GM21528 (cell line): ENCODE measurements at regions not wholly inside any gene's neighbourhood (a gene's known extent, or its start where the extent isn't known, plus 50 kb on each side); places are given as distances from the start of the nearest gene placed in this dataset.

ENCODE experiments used
- ATAC-seq: cut with Tn5 transposase; IDR thresholded peaks from one replicate; pipeline ENCODE4 v1.9.1; 2021; ENCODE audit warnings: mild to moderate bottlenecking, moderate library complexity; ENCODE audit not compliant: unreplicated experiment, low FRiP score

- ATAC-seq, result no peak
Observed at GRCh38 chr1:228867108-228867950, 132.1 kb downstream of the RHOU start.

GRCh38 chr1:228867951-228868730 lies 132.9 kb downstream of the RHOU start:
- ATAC-seq, result no peak

GRCh38 chr1:228868731-228869024 lies 133.4 kb downstream of the RHOU start:
- no peak for ATAC-seq

- no peak for ATAC-seq
Observed at GRCh38 chr1:228869312-228869824, 134.1 kb downstream of the RHOU start.

GRCh38 chr1:228870041-228870713 lies 134.9 kb downstream of the RHOU start:
- ATAC-seq, result no peak

- no peak for ATAC-seq
Observed at GRCh38 chr1:228871314-228872061, 136.2 kb downstream of the RHOU start.

GRCh38 chr1:228872080-228872479 lies 136.8 kb downstream of the RHOU start:
- no peak for ATAC-seq

- no peak for ATAC-seq
Observed at GRCh38 chr1:228873709-228874108, 138.4 kb downstream of the RHOU start.

- ATAC-seq, result no peak
Observed at GRCh38 chr1:228875741-228876140, 140.5 kb downstream of the RHOU start.

- ATAC-seq, result no peak
Observed at GRCh38 chr1:228876187-228876586, 140.9 kb downstream of the RHOU start.

GRCh38 chr1:228879164-228879563 lies 143.9 kb downstream of the RHOU start:
- ATAC-seq, result no peak

GRCh38 chr1:228882041-228882770 lies 146.9 kb downstream of the RHOU start:
- ATAC-seq, result no peak

GRCh38 chr1:228882771-228883450 lies 147.6 kb downstream of the RHOU start:
- no peak for ATAC-seq

- no peak for ATAC-seq
Observed at GRCh38 chr1:228883535-228883934, 148.3 kb downstream of the RHOU start.

- no peak for ATAC-seq
Observed at GRCh38 chr1:228884196-228884595, 148.9 kb downstream of the RHOU start.

GRCh38 chr1:228884615-228885566 lies 149.6 kb downstream of the RHOU start:
- ATAC-seq, result no peak

- ATAC-seq, result no peak
Observed at GRCh38 chr1:228885845-228886244, 150.6 kb downstream of the RHOU start.

- no peak for ATAC-seq
Observed at GRCh38 chr1:228887101-228887500, 151.8 kb downstream of the RHOU start.
